Neural progenitor cell (in vitro differentiated cells): ENCODE measurements at regions not wholly inside any gene's neighbourhood (a gene's known extent, or its start where the extent isn't known, plus 50 kb on each side); places are given as distances from the start of the nearest gene placed in this dataset.

Experiments used
- DNase-seq: peaks from one replicate; pipeline ENCODE4 v3.0.0-alpha.2; 2016; ENCODE audit warnings: low spot score
- H2AFZ ChIP-seq: fragments of 200-600 bp; sonication (generic); replicated peaks from 2 replicates; pipeline ENCODE4 v1.6.1; 2016; ENCODE audit warnings: antibody characterized with exemption
- H3F3A ChIP-seq: fragments of 200-600 bp; sonication (generic); 2 replicates; pipeline ENCODE4 v1.6.1; 2016; ENCODE audit warnings: antibody characterized with exemption, low read depth
- H3K27ac ChIP-seq: fragments of 200-600 bp; sonication (generic); 2 replicates; pipeline ENCODE4 v1.5.1; 2016; ENCODE audit warnings: mild to moderate bottlenecking
- H3K27me3 ChIP-seq: fragments of 200-600 bp; sonication (generic); 2 replicates; pipeline ENCODE4 v1.6.1; 2016; ENCODE audit warnings: mild to moderate bottlenecking, moderate library complexity
- H3K36me3 ChIP-seq: fragments of 200-600 bp; sonication (generic); 2 replicates; pipeline ENCODE4 v1.5.1; 2016
- H3K4me1 ChIP-seq: fragments of 200-600 bp; sonication (generic); 2 replicates; pipeline ENCODE4 v1.6.1; 2016; ENCODE audit warnings: mixed run types
- H3K4me2 ChIP-seq: fragments of 200-600 bp; sonication (generic); 2 replicates; pipeline ENCODE4 v1.6.1; 2016
- H3K4me3 ChIP-seq: fragments of 200-600 bp; sonication (generic); 2 replicates; pipeline ENCODE4 v1.5.1; 2016
- H3K79me2 ChIP-seq: fragments of 200-600 bp; sonication (generic); 2 replicates; pipeline ENCODE4 v1.6.1; 2016; ENCODE audit warnings: low read depth
- H3K9ac ChIP-seq: fragments of 200-600 bp; sonication (generic); 2 replicates; pipeline ENCODE4 v1.6.1; 2016
- H3K9me3 ChIP-seq: fragments of 200-600 bp; sonication (generic); 2 replicates; pipeline ENCODE4 v1.5.1; 2016; ENCODE audit warnings: low read depth
- H4K20me1 ChIP-seq: fragments of 200-600 bp; sonication (generic); 2 replicates; pipeline ENCODE4 v1.6.1; 2016; ENCODE audit warnings: low read depth
- H3K27ac Mint-ChIP-seq: 3 replicates; pipeline ENCODE4 v1.8.0; 2021; ENCODE audit warnings: mixed read lengths
- H3K27me3 Mint-ChIP-seq: 2 replicates; pipeline ENCODE4 v1.8.0; 2022; ENCODE audit warnings: low read depth, mild to moderate bottlenecking, inconsistent platforms, moderate library complexity, mixed read lengths; ENCODE audit not compliant: insufficient read depth
- H3K36me3 Mint-ChIP-seq: 3 replicates; pipeline ENCODE4 v1.8.0; 2021; ENCODE audit warnings: mixed read lengths
- H3K4me1 Mint-ChIP-seq: 3 replicates; pipeline ENCODE4 v1.8.0; 2021; ENCODE audit warnings: mixed read lengths
- H3K4me3 Mint-ChIP-seq: 3 replicates; pipeline ENCODE4 v1.8.0; 2021; ENCODE audit warnings: mild to moderate bottlenecking, moderate library complexity, mixed read lengths
- H3K9me3 Mint-ChIP-seq: 3 replicates; pipeline ENCODE4 v1.8.0; 2020; ENCODE audit warnings: mixed read lengths
- CTCF ChIP-seq: fragments of 200-600 bp; sonication (generic); IDR thresholded peaks from 2 replicates; pipeline ENCODE4 v1.5.1; 2017; ENCODE audit warnings: antibody characterized with exemption, mild to moderate bottlenecking
- EZH2 ChIP-seq: fragments of 200-600 bp; sonication (generic); IDR thresholded peaks from 2 replicates; pipeline ENCODE4 v1.6.1; 2017; ENCODE audit warnings: antibody characterized with exemption, mild to moderate bottlenecking, moderate library complexity
- EZH2phosphoT487 ChIP-seq: fragments of 200-600 bp; sonication (generic); IDR thresholded peaks from 2 replicates; pipeline ENCODE4 v1.6.1; 2017; ENCODE audit warnings: antibody characterized with exemption

DNA sequence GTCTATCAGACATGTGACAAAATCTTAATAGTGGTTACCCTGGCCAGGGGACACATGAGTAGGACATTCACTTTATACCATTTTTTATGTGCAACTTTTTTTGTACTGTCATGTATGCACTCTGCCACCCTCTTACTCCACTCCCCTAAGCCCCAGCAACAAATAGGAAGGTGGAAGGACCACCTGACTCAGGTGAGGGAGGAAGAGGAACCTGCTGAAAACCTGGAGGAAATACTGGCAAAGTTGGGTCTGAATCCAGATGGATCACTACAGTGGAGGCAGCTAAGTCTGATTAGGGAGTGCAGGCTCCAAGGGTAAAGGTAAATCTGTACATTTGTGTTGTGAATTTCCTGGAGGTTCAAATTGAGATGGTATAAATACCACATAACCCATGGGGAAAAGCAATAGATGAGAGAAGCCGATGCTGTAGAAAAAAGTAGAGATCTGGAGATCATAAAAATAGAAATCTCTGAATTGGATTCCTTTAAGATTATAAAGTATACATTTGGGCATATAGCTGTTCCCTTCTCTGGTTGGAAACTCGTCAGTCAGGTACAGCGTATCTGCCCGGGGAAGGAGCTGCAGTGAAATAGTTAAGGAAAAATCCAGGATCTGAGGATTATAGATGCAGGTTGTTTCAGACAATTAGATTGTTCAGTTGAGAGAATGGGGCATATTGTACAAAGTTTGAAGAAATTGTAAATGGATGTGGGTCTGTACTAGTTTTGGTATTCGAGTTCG is 52.2 kb upstream of the OR9Q1 start:
- H3K27me3 Mint-ChIP-seq, result no peaks in the 10 kb centered on the region
- no peak overlapping the region for H3K27ac Mint-ChIP-seq
- Histone ChIP-seq H3K79me2 (no peaks in the 10 kb centered on the region), H4K20me1 (no peaks in the 10 kb centered on the region), H3K9me3 (no peaks in the 10 kb centered on the region), H3K4me2 (no peak overlapping the region), H3K27me3 (no peaks in the 10 kb centered on the region), H2AFZ (no peak overlapping the region), H3K4me1 (no peaks in the 10 kb centered on the region), H3K36me3 (no peaks in the 10 kb centered on the region), H3K4me3 (no peak overlapping the region), H3F3A (no peaks in the 10 kb centered on the region), H3K9ac (no peak overlapping the region), H3K27ac (no peak overlapping the region)
- TF ChIP-seq EZH2 (no peak), EZH2phosphoT487 (no peak), CTCF (no peak)
- no peaks in the 10 kb centered on the region for H3K36me3 Mint-ChIP-seq
- H3K4me1 Mint-ChIP-seq, result no peaks in the 10 kb centered on the region
- H3K4me3 Mint-ChIP-seq, result no peak overlapping the region
- no peak for DNase-seq
- H3K9me3 Mint-ChIP-seq, result no peaks in the 10 kb centered on the region

DNA sequence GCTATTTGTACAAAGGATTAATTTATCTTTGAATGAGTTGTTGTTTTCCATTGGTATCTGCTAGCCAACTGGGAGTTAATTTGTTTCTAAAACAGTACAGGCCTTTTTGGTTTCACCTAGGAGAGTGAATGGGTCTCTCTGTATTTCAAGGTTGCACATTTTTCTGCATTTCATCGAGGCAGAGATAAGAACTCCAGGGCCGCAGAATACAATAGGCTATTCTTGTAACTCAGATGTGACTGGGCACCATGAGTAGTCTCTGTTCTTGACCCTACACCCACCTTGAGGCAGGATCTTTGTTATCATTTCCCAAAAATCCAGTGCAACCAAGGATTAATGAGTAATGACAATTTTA is 51.7 kb upstream of the OR9Q1 start:
- no peaks in the 10 kb centered on the region for H3K36me3 ChIP-seq
- H3K9me3 Mint-ChIP-seq, result no peaks in the 10 kb centered on the region
- TF ChIP-seq CTCF (no peak), EZH2 (no peak), EZH2phosphoT487 (no peak)
- H3K27ac ChIP-seq, result no peak overlapping the region
- H3K4me2 ChIP-seq, result no peak overlapping the region
- no peaks in the 10 kb centered on the region for H3K36me3 Mint-ChIP-seq
- H3K4me1 Mint-ChIP-seq, result no peaks in the 10 kb centered on the region
- DNase-seq, result no peak
- H4K20me1 ChIP-seq, result no peaks in the 10 kb centered on the region
- no peak overlapping the region for H2AFZ ChIP-seq
- no peaks in the 10 kb centered on the region for H3F3A ChIP-seq
- H3K27me3 ChIP-seq, result no peaks in the 10 kb centered on the region
- no peak overlapping the region for H3K4me3 Mint-ChIP-seq
- H3K9me3 ChIP-seq, result no peaks in the 10 kb centered on the region
- no peak overlapping the region for H3K9ac ChIP-seq
- H3K4me3 ChIP-seq, result no peak overlapping the region
- H3K4me1 ChIP-seq, result peaks cover 5% of the 10 kb centered on the region
- H3K27me3 Mint-ChIP-seq, result no peaks in the 10 kb centered on the region
- H3K27ac Mint-ChIP-seq, result no peak overlapping the region
- H3K79me2 ChIP-seq, result no peaks in the 10 kb centered on the region
